IPS DF 4.7 (cell line): ENCODE measurements at regions not wholly inside any gene's neighbourhood (a gene's known extent, or its start where the extent isn't known, plus 50 kb on each side); places are given as distances from the start of the nearest gene placed in this dataset.

Experiments
- DNase-seq: peaks from one replicate; pipeline ENCODE4 v3.0.0-alpha.2; 2013; ENCODE audit warnings: low spot score; ENCODE audit errors: extremely low read depth

- DNase-seq: no peak
Observed at GRCh38 chr10:32171204-32171603, 115.0 kb upstream of the KIF5B start.

DNA sequence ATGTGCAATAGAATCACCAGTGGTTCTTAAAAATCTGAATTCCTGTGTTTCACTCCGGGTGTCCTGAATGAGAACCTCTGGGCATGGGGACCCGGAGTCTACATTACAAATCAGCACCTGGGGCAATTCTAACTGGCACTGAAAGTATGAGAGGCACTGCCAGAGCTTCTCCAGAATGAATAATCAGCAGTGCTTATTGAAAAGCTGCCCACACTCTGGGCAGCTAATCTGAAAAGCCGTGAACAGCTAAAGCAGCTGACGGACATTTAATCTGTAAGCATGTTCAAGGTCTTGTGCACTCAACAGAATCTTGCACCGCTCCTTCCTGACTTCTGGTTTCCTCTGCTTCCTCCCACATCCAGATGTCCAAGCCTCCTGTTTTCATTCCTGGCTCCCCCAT, 113.3 kb upstream of the KIF5B start:
- DNase-seq: no peak

GRCh38 chr10:32167450-32167849, 111.2 kb upstream of the KIF5B start:
- DNase-seq: no peak

- DNase-seq: no peak
Observed at GRCh38 chr10:32166365-32166764, 110.1 kb upstream of the KIF5B start.

DNA sequence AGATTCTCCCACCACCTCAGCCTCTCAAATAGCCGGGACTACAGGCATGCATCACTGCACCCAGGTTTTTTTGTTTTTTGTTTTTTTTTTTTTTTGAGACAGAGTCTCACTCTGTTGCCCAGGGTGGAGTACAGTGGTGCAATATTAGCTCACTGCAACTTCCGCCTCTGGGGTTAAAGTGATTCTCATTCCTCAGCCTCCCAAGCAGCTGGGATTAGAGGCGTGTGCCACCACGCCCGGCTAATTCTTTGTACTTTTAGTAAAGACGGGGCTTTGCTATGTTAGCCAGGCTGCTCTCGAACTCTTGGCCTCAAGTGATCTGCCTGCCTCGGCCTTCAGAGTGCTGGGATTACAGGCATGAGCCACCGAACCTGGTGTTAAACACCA, 107.5 kb upstream of the KIF5B start:
- DNase-seq: no peak

DNA sequence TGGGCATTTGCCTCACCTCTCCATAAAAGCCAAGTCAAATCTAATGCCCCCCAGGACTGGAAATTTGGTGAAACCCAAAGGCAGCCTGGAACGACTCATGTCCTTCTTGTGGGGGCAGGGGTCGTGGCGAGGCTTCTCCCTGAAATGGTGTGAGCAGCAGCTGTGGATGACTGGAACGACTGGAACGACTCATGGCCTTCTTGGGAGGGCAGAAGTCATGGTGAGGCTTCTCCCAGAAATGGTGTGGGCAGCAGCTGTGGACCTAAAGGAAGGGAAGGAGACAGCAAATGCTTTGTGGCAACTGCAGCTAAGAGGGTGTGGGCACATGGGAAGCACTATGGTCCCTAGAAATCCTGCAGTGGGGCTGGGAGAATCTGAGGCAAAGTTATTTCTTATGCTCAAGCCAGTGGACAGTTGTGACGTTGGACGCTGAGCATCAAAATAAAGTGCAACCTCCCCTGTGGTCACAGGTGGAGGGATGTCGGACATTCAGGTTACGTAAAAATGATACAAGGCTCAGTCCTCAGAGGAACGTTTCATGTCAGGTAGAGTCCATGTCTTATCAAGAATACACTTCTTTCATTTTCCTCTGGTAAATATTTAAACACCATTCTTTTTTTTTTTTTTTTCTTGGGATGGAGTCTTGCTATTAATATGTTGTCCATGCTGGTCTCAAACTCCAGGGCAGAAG, 107.0 kb upstream of the KIF5B start:
- DNase-seq: no peak

- no peak for DNase-seq
Observed at GRCh38 chr10:32161586-32161985, 105.4 kb upstream of the KIF5B start.

DNA sequence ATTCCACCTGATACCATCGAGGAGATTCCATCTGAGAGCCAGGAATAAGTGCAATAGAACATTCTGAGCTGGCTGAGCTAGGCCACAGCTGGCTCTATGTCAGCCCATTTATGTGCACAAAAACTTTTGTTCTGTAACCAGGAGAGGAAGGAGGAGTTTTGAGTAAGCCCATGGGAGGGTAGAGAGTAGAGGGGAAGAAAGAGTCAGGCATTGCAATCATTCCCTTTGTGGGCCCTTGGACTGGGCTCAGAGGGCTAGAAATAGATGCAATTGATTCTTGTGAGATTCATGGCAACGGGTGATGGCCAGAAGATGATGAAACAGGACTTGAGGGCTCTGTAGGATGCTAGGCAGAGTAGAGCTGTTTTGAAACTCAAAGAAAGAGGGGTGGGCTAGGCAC, 104.6 kb upstream of the KIF5B start:
- DNase-seq: no peak

DNA sequence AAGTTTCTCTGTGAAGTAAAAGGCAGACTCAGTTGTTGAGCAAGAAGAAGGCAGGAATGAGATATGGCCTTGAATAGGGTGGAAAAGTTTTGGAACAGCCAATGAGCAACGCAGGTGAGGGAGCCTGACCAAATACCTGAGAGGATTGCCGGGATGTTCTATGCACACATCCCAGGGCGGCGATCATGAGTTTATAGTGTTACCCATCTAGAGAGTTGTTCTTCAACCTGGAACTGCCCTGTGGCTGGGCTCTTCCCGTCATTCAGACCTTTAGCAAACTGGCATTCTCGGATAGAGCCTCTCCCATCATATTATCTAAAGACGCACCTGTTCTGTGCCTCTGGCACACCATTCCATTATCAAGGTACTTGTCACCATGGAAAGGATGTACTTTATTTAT, 103.0 kb upstream of the KIF5B start:
- DNase-seq: no peak

- no peak for DNase-seq
Observed at GRCh38 chr10:32156031-32156495, 99.8 kb upstream of the KIF5B start.

GRCh38 chr10:32155075-32155516, 98.9 kb upstream of the KIF5B start:
- DNase-seq: no peak

- DNase-seq: no peak
Observed at GRCh38 chr10:32153931-32154330, 97.7 kb upstream of the KIF5B start.

GRCh38 chr10:32153252-32153651, 97.0 kb upstream of the KIF5B start:
- DNase-seq: no peak

- DNase-seq: no peak
Observed at GRCh38 chr10:32151871-32152270, 95.6 kb upstream of the KIF5B start.

DNA sequence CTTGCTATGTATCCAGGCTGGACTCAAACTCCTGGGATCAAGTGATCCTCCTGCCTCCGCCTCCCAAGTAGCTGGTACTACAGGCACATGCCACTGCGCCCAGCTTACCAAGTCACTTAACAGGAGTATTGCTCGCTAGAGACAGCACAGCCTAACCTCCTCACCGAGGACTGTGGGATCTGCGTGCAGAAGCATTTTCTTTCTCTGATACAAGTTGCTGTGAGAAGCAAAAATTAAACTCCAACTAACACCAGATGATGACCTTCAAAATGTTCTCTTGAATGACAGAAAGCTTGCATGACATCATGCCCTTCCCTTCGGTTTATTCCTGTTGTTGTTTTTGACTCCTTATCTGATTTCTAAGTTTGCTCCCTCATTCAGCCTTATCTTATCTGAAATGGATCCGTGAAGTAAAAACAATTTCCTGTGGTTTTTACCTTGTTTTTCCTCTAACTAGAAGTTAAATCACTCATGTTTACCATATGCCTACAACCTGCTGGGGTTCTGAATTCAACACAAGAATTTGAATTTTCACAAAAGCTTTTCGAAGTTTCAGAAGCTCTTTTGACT, 94.4 kb upstream of the KIF5B start:
- DNase-seq: no peak

DNA sequence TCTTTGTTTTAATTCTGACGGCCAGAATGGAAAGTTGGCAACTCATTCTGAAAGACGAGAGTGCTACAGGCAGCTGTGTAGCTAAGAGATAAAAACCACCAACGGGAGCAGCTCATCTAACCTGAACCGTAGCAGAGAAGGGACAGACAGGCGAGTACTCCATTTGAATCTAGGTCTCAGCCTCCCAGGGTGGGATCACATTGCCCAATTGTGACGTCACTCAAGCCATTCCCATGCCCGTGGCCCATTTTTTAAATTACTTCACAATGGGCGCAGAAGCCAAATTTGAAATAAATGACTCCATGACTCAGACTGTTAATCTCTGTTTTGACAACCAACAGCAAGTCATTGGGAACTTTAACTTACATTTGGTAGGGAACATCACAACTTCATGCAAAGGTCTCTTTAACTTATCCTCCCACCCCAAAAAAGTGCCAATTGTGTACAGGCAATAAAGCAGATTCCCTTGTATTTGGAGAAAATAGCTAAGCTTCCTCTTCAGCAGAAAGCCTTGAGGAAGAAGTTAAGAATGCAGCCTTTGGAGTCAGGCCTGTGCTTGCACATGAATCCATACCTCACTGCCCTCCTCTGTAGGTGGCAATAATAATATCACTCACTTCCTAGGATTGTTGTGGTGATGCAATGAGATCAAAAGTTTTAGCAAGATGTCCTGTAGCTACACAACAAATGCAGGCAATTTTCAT, 93.2 kb upstream of the KIF5B start:
- no peak for DNase-seq

GRCh38 chr10:32148864-32149251, 92.6 kb upstream of the KIF5B start:
- no peak for DNase-seq

- DNase-seq: no peak
Observed at GRCh38 chr10:32147730-32148129, 91.5 kb upstream of the KIF5B start.

DNA sequence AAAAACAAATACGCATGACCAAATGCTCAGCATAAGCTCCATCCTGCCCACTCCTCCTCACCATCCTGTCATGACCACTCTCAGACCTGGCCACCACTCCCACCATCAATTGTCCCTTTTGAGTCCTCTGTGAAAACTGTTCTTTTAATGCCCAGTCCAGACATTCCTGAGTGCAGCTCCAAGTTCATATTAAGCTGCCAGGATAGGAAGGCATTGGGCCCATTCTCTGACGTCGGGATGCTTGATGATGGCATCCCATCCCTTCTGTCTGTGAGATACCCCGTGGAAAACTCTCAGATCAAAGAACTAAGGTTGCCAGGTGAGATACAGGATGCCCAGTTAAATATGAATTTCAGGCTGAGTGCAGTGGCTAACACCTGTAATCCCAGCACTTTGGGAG, 89.9 kb upstream of the KIF5B start:
- no peak for DNase-seq

DNA sequence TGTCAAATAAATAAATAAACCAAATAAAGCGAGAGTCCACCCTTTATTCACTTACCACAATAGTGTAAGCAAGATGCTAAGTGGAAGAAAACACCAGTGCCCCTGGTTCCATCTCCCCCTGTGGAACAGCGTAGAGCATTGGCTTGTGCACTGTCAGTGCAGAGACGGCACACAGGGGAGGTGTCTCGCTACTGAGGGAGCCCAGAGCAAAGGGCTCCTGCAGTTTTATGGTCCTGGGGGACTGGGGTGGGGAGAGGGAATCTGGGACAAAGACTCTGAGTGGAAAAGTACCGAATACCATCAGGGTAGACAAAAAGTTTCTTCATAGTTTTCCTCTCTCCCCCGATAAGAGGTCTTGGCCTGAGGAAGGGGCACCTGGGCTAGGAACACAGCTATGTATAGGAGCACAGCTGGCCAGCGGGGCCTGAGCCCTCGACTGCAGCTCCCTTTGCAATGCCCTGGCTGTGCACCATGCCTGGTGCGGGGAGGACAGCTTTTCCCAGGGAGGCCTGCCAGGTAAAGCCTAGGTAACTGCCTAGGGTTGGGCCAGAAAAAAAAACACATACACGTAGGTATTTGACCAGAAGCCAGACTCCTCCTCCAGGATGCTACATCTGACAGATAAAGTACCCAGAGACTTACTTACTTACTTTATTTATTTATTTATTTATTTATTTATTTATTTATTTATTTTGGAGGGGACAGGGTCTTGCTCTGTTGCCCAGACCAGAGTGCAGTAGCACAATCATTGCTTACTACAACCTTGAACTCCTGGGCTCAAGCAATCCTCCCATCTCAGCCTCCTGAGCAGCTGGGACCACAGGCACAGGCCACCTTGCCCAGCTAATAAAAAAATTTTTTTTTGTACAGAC, 88.8 kb upstream of the KIF5B start:
- no peak for DNase-seq

- no peak for DNase-seq
Observed at GRCh38 chr10:32143302-32143847, 87.2 kb upstream of the KIF5B start.

DNA sequence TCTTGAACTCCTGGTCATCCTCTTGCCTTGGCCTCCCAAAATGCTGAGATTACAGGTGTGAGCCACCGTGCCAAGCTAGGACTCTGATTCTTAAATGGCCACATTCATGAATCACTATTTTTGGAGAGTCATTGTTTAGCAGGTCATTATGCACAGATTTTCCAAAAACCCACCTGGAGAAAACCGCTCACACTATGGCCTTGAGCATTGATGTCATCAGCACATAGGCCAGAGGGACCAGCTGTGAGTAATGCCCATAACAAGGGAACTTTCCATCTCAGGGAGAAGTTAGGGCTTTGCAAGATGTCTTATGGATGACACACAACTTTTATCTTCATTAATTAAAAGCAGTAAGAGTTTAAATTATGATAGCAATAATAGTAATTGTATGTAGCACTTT, 86.4 kb upstream of the KIF5B start:
- DNase-seq: no peak
